Hepatocyte (in vitro differentiated cells): ENCODE measurements at regions not wholly inside any gene's neighbourhood (a gene's known extent, or its start where the extent isn't known, plus 50 kb on each side); places are given as distances from the start of the nearest gene placed in this dataset.

ENCODE experiments used
- CTCF ChIP-seq: fragments of 200-600 bp; sonication (generic); IDR thresholded peaks from 2 replicates; pipeline ENCODE4 v1.5.1; 2016; ENCODE audit warnings: antibody characterized with exemption, mild to moderate bottlenecking; ENCODE audit not compliant: poor library complexity
- EZH2phosphoT487 ChIP-seq: fragments of 200-600 bp; sonication (generic); IDR thresholded peaks from one replicate; pipeline ENCODE4 v1.6.1; 2018; ENCODE audit warnings: antibody characterized with exemption, mild to moderate bottlenecking, low read depth, moderate library complexity; ENCODE audit not compliant: unreplicated experiment, severe bottlenecking

- TF ChIP-seq CTCF: no peak
- no peak for TF ChIP-seq EZH2phosphoT487
Observed at GRCh38 chr3:18866899-18867298, 281.4 kb upstream of the KCNH8 start.
